Uterus (tissue), 3 donors: ENCODE measurements at regions not wholly inside any gene's neighbourhood (a gene's known extent, or its start where the extent isn't known, plus 50 kb on each side); places are given as distances from the start of the nearest gene placed in this dataset.

Experiments
- DNase-seq, 2 donors: peaks; one replicate each; pipeline ENCODE4 v3.0.0-alpha.2; 2019 to 2020
- H3K27ac ChIP-seq, 2 donors: fragments of 200-600 bp; sonication (generic); 1 replicate in 1 of 2; 2 replicates in 1 of 2; pipeline ENCODE4 v1.5.1; 2016 to 2018
- H3K27me3 ChIP-seq, 2 donors: fragments of 200-600 bp; sonication (generic); one replicate each; pipeline ENCODE4 v1.5.1; 2018 to 2019; ENCODE audit warnings: control low read depth in 1 of 2
- H3K36me3 ChIP-seq, 2 donors: fragments of 200-600 bp; sonication (generic); one replicate each; pipeline ENCODE4 v1.5.1; 2019; ENCODE audit warnings: control low read depth in 1 of 2
- H3K4me1 ChIP-seq, 2 donors: fragments of 200-600 bp; sonication (generic); one replicate each; pipeline ENCODE4 v1.5.1; 2018 to 2019; ENCODE audit warnings: control low read depth in 1 of 2
- H3K4me3 ChIP-seq, 2 donors: fragments of 200-600 bp; sonication (generic); 1 replicate in 1 of 2; 2 replicates in 1 of 2; pipeline ENCODE4 v1.5.1; 2018 to 2019; ENCODE audit warnings: mild to moderate bottlenecking in 1 of 2
- H3K9me3 ChIP-seq, 2 donors: fragments of 200-600 bp; sonication (generic); one replicate each; pipeline ENCODE4 v1.5.1; 2019; ENCODE audit warnings: control low read depth in 1 of 2
- CTCF ChIP-seq, 4 experiments: fragments of 200-600 bp in 2 of 4; fragments of 450-650 bp in 2 of 4; sonication (generic) in 2 of 4; IDR thresholded peaks; one replicate each; pipeline ENCODE4 v1.5.1; 2016 to 2019; ENCODE audit warnings: antibody characterized with exemption in 4 of 4, mild to moderate bottlenecking in 2 of 4, moderate library complexity in 1 of 4
- POLR2A ChIP-seq, 2 donors: fragments of 450-650 bp; IDR thresholded peaks; one replicate each; pipeline ENCODE4 v1.6.1; 2016; ENCODE audit warnings: antibody characterized with exemption in 2 of 2, mild to moderate bottlenecking in 1 of 2, moderate library complexity in 1 of 2
- intact Hi-C: fragments of 100-400 bp; cut with DNase I; formaldehyde crosslinking; loops from one replicate; pipeline ENCODE4 v1.15.1; 2023; ENCODE audit warnings: low total_unique reads
- donor health status: DM: yes; HTN: yes; CAD: no.

- no peaks in the 10 kb centered on the region for H3K9me3 ChIP-seq
- H3K4me3 ChIP-seq, result no peak overlapping the region
- H3K4me1 ChIP-seq, result no peaks in the 10 kb centered on the region
- no peak for DNase-seq
- H3K36me3 ChIP-seq, result no peaks in the 10 kb centered on the region
- intact Hi-C loops, result no loop called here
- H3K27ac ChIP-seq, result no peak overlapping the region
- TF ChIP-seq POLR2A (IDR thresholded peaks at IDR 0.05) (no peak), CTCF (IDR thresholded peaks at IDR 0.05) (no peak)
- no peaks in the 10 kb centered on the region for H3K27me3 ChIP-seq
Measured at GRCh38 chr15:38652998-38653397, 88.4 kb upstream of the RASGRP1 start.

- Histone ChIP-seq H3K27me3 (no peaks in the 10 kb centered on the region), H3K4me1 (no peaks in the 10 kb centered on the region), H3K27ac (no peak overlapping the region), H3K9me3 (no peaks in the 10 kb centered on the region), H3K36me3 (no peaks in the 10 kb centered on the region), H3K4me3 (no peak overlapping the region)
- intact Hi-C loops, result no loop called here
- DNase-seq, result no peak
- TF ChIP-seq POLR2A (IDR thresholded peaks at IDR 0.05), result no peak
- no peak for TF ChIP-seq CTCF (IDR thresholded peaks at IDR 0.05)
Measured at GRCh38 chr15:38658431-38658830, 93.8 kb upstream of the RASGRP1 start.

DNA sequence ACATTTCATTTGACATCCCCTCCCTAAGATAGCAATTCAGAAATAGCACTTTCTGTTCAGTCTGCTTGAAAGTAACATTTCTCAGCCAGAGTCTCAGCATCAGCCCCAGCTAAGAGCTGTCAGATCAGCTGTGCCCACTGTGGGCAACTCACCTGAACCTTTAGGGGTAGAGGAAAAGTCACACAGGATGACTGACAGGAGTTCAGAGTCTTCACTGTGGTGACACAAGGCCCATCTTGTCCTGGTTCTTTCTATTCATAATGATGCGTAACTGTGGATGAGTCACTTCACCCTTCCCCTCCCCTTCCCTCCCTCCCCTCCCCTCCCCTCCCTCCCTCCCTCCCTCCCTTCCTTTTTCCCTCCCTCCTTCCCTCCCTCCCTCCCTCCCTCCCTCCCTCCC lies 96.1 kb upstream of the RASGRP1 start:
- Histone ChIP-seq H3K9me3 (no peaks in the 10 kb centered on the region), H3K4me3 (no peak overlapping the region), H3K27ac (no peak overlapping the region), H3K36me3 (no peaks in the 10 kb centered on the region), H3K4me1 (no peaks in the 10 kb centered on the region), H3K27me3 (no peaks in the 10 kb centered on the region)
- DNase-seq, result no peak
- intact Hi-C loops, result no loop called here
- no peak for TF ChIP-seq CTCF (IDR thresholded peaks at IDR 0.05)
- TF ChIP-seq POLR2A (IDR thresholded peaks at IDR 0.05), result no peak

GRCh38 chr15:38662033-38662802 lies 97.6 kb upstream of the RASGRP1 start:
- Histone ChIP-seq H3K36me3 (no peaks in the 10 kb centered on the region), H3K27ac (no peak overlapping the region), H3K9me3 (no peaks in the 10 kb centered on the region), H3K4me1 (no peaks in the 10 kb centered on the region), H3K27me3 (no peaks in the 10 kb centered on the region), H3K4me3 (no peak overlapping the region)
- no peak for DNase-seq
- TF ChIP-seq POLR2A (IDR thresholded peaks at IDR 0.05), result no peak
- TF ChIP-seq CTCF (IDR thresholded peaks at IDR 0.05), result no peak
- intact Hi-C loops, result no loop called here

DNA sequence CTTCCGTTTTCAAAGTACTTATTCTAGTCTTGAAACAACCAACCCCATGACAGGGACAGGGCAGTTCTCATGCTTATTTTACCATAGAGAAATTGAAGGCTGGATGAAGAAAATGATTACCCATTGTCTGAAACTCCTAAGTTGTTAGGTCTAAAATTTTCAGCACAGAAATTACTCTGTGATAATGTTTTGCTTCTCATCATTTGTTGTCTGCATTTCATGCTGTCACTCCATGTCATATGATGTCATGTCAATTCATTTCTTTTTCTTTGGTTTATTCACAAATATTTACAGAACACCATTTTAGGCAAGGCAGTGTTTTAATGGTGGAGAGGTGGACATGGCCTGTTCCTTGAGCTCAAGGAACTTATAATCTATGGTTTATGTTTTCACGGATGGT lies 98.2 kb upstream of the RASGRP1 start:
- no peak for DNase-seq
- H3K27me3 ChIP-seq, result no peaks in the 10 kb centered on the region
- H3K9me3 ChIP-seq, result no peaks in the 10 kb centered on the region
- intact Hi-C loops, result no loop called here
- H3K4me1 ChIP-seq, result no peaks in the 10 kb centered on the region
- no peak overlapping the region for H3K27ac ChIP-seq
- no peak overlapping the region for H3K4me3 ChIP-seq
- no peak for TF ChIP-seq CTCF (IDR thresholded peaks at IDR 0.05)
- H3K36me3 ChIP-seq, result no peaks in the 10 kb centered on the region
